Ectodermal cell (in vitro differentiated cells): ENCODE measurements at regions not wholly inside any gene's neighbourhood (a gene's known extent, or its start where the extent isn't known, plus 50 kb on each side); places are given as distances from the start of the nearest gene placed in this dataset.

ENCODE experiments used
- H3K27ac ChIP-seq: 2 replicates; pipeline ENCODE4 v1.7.0; 2013; ENCODE audit warnings: mild to moderate bottlenecking, low read depth, low read length; ENCODE audit not compliant: insufficient read depth, poor library complexity, severe bottlenecking
- H3K27me3 ChIP-seq: 2 replicates; pipeline ENCODE4 v1.7.0; 2013; ENCODE audit warnings: mild to moderate bottlenecking, low read length; ENCODE audit not compliant: insufficient read depth, control insufficient read depth, poor library complexity, severe bottlenecking
- H3K36me3 ChIP-seq: one replicate; pipeline ENCODE4 v1.7.0; 2013; ENCODE audit warnings: low read length; ENCODE audit not compliant: control insufficient read depth, insufficient read depth
- H3K4me1 ChIP-seq: one replicate; pipeline ENCODE4 v1.7.0; 2013; ENCODE audit warnings: low read length; ENCODE audit not compliant: control insufficient read depth, insufficient read depth
- H3K4me3 ChIP-seq: 2 replicates; pipeline ENCODE4 v1.7.0; 2013; ENCODE audit warnings: low read depth, low read length, control low read depth; ENCODE audit not compliant: insufficient read depth
- H3K9me3 ChIP-seq: 2 replicates; pipeline ENCODE4 v1.7.0; 2013; ENCODE audit warnings: mild to moderate bottlenecking, low read length, moderate library complexity; ENCODE audit not compliant: control insufficient read depth
- WGBS, 2 experiments: methylation state at CpG; one replicate each; pipeline ENCODE4 v1.1.7; 2013; ENCODE audit warnings: missing lambda C conversion rate in 2 of 2; 5-methylcytosine and 5-hydroxymethylcytosine counted together

DNA sequence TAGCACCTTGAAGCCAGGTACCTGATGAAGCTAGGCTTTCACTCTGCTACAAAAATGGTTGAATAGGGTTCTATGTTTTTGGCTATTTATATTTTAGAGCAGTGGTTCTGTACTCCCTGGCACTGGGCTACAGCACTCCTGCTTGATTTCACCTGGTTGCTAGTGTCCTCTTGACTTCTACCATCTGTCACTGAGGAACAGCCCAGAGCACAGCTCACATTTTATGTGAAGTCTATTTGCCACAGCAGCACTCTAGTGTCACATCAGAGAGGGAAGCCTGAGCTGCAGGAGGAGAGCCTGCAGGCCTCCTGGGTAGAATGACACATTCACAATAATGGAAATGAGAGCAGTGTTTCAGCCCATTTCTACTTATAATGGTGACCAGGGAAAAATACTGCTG, 184.2 kb downstream of the ZNF486 start:
- H3K4me3 ChIP-seq: no peak overlapping the region
- no peak overlapping the region for H3K27ac ChIP-seq
- H3K9me3 ChIP-seq: no peaks in the 10 kb centered on the region
- no peaks in the 10 kb centered on the region for H3K27me3 ChIP-seq
- no peaks in the 10 kb centered on the region for H3K4me1 ChIP-seq
- H3K36me3 ChIP-seq: no peaks in the 10 kb centered on the region

DNA sequence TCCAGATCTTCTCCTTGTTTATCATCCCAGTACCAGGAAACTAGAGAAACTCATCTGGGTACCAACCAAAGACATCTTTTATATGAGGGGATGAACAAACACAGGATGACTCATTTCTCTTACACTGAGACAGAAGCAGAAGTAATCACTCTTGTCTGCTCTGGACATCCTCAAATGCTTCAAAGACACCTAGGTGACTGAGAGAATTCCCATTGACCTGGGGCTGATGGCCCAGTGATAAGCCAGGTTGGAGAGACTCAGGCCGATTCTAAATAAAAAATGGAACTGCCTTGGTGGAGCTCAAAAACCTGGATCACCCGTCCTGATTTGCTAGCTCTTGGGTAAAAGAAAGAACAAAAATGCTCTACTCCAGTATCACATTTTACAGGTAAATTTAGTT, 182.2 kb downstream of the ZNF486 start:
- 93 to 94% methylated on average over 1 to 2 of the region's 2 CpGs for WGBS, 2 experiments

DNA sequence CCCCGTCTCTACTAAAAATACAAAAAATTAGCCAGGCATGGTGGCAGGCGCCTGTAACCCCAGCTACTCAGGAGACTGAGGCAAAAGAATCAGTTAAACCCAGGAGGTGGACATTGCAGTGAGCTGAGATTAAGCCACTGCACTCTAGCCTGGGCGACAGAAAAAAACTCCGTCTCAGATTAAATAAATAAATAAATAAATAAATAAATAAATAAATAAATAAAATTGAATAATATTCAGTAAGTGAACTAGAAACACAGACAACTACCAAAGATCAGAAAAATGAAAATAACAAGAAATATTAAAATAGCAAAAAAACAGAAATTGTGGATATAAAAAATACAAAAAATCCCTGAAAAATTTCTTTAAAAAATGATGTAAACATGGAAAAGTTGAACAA, 172.4 kb downstream of the ZNF486 start:
- Histone ChIP-seq H3K36me3 (no peaks in the 10 kb centered on the region), H3K27me3 (no peaks in the 10 kb centered on the region), H3K9me3 (no peaks in the 10 kb centered on the region), H3K4me3 (no peak overlapping the region), H3K27ac (no peak overlapping the region), H3K4me1 (no peaks in the 10 kb centered on the region)
- 95% methylated on average over 2 of the region's 4 CpGs for whole genome bisulfite sequencing, 2 experiments

More for the DNA sequence above, 182.2 kb downstream of the ZNF486 start:
- no peaks in the 10 kb centered on the region for H3K9me3 ChIP-seq
- H3K27ac ChIP-seq: no peak overlapping the region
- no peaks in the 10 kb centered on the region for H3K4me1 ChIP-seq
- H3K36me3 ChIP-seq: no peaks in the 10 kb centered on the region
- H3K27me3 ChIP-seq: no peaks in the 10 kb centered on the region
- no peak overlapping the region for H3K4me3 ChIP-seq

DNA sequence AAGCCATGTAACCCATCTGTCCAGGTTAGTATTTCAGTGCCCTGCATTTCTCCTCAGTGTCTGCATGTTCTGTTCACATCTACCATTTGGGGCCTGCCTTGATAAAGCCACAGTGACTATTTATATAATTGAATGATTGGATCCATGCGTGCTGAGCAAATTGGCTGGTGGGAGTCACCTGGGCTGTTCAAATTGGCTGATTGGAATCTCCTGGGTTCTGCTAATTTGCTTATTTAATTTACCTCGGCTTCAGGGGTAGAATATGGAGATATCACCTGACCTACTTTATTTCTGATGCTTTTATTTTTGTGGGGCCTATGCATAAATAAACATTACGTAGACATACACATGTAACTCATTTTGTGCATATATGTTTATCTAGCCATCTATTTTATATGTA, 167.7 kb downstream of the ZNF486 start:
- no peaks in the 10 kb centered on the region for H3K4me1 ChIP-seq
- WGBS, 2 experiments: 98 to 100% methylated on average over 2 of the region's 3 CpGs
- no peaks in the 10 kb centered on the region for H3K27me3 ChIP-seq
- H3K9me3 ChIP-seq: no peaks in the 10 kb centered on the region
- H3K36me3 ChIP-seq: no peaks in the 10 kb centered on the region
- H3K27ac ChIP-seq: no peak overlapping the region
- H3K4me3 ChIP-seq: no peak overlapping the region

DNA sequence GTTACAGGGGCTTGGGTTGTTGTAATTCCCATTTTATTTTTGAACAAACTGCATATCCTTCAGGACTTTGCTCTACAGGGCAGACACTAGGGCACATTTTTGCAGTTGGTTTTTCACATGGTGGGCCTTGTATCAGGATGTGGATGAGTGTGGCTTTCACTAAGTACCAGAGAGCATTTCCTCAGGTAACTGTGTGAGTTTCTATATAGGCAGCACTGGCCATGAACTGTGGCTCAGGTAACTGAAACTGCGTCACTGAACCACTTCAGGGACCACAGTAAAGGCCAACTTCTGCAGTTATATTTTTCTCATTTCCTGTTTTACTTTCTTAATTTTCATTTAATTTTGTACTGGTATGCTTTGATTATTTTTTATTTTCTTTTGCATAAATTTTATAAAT, 166.5 kb downstream of the ZNF486 start:
- no peaks in the 10 kb centered on the region for H3K27me3 ChIP-seq
- H3K27ac ChIP-seq: no peak overlapping the region
- WGBS, 2 experiments: 93 to 100% methylated on average over 1 of the region's 1 CpG

DNA sequence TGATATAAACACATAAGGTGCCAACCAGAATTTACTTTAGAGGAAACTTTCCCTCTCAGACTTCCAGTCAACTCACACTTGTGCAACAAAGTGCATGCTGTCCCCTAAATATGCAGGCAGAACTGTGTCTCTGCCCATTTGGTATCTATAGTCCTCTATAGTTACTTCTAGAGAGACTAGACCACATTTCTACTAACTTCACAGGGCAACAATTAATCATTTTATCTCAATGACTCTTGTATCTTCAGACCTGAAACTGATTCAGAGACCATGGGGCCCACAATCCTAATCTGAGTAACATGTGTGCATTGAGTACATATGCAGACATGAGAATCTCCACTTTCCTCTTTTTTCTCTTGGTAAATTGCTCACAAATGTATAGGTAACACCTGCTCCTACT, 158.1 kb downstream of the ZNF486 start:
- Histone ChIP-seq H3K4me3 (no peak overlapping the region), H3K9me3 (no peaks in the 10 kb centered on the region), H3K36me3 (no peaks in the 10 kb centered on the region), H3K27ac (no peak overlapping the region), H3K27me3 (no peaks in the 10 kb centered on the region), H3K4me1 (no peaks in the 10 kb centered on the region)

More for the DNA sequence above, 166.5 kb downstream of the ZNF486 start:
- Histone ChIP-seq H3K36me3 (no peaks in the 10 kb centered on the region), H3K9me3 (no peaks in the 10 kb centered on the region), H3K4me3 (no peak overlapping the region), H3K4me1 (no peaks in the 10 kb centered on the region)

DNA sequence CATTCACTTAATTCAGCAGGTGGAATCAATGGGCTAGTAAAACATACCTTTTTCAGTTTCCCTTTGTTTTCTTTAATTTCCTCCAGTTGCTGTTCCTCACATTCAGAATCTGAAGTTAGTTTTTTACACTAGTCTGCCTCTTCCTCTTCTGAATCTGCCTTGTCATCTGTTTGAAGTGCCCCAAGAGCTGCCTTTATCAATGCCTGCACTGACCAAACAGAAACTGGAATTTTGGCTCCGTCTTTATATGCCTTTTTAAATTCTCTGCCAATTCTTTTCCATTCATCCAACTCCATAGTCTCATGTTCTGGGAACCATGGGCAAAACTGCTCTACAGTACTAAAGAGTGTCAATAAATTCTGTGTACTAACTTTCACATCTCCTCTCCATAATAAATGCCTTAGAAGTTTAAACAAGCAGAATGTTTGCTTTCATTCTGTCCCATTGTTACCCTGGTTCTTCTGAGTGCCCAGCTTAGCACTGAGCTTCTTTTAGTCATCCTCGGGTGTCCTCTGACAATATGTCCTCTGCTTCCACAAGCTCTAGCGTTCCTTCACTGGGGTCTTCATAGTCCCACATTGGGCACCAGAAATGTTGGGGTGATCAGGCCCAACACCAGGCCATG, 154.2 kb downstream of the ZNF486 start:
- H3K36me3 ChIP-seq: no peaks in the 10 kb centered on the region
- no peaks in the 10 kb centered on the region for H3K9me3 ChIP-seq
- no peak overlapping the region for H3K4me3 ChIP-seq
- H3K27ac ChIP-seq: no peak overlapping the region
- 92 to 94% methylated on average over 3 of the region's 3 CpGs for WGBS, 2 experiments
- H3K27me3 ChIP-seq: no peaks in the 10 kb centered on the region
- H3K4me1 ChIP-seq: no peaks in the 10 kb centered on the region

DNA sequence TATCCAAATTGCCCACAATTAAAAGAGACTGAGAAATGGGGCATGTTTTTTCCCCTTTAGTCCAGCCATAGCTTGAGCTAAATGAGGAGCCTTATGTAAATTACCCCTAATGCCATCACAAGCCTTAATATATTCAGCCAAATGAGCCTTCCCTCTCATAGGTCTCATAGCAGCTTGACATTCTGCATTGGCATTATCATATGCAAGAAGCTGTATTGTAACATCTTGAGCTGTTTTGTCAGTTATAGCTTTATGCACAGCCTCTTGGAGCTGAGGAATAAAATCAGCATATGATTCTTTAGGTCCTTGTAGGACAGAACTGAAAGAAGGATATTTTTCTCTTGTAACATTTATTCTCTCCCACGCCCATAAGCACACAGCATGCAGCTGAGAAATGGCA, 153.2 kb downstream of the ZNF486 start:
- Histone ChIP-seq H3K27ac (no peak overlapping the region), H3K9me3 (no peaks in the 10 kb centered on the region), H3K27me3 (no peaks in the 10 kb centered on the region), H3K4me3 (no peak overlapping the region), H3K36me3 (no peaks in the 10 kb centered on the region), H3K4me1 (no peaks in the 10 kb centered on the region)
- 79 to 100% methylated on average over 1 of the region's 1 CpG for WGBS, 2 experiments

DNA sequence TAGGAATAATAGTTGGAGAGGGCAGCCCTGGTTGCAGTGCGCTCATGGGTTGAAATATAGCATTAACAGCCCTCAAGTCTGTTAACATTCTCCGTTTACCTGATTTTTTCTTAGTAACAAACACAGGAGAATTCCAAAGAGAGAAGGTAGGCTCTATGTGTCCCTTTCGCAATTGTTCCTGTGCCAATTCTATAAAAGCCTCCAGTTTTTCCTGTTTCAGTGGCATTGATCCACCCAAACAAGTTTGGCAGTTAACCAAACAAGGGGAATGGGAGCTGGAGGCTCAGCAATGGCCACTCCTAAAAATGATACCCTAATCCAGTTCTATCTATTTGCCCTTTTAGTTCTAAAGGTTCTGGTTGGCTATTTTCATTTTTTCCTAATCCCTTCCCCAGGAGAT, 151.6 kb downstream of the ZNF486 start:
- H3K4me1 ChIP-seq: no peaks in the 10 kb centered on the region
- H3K4me3 ChIP-seq: no peak overlapping the region
- no peaks in the 10 kb centered on the region for H3K27me3 ChIP-seq
- H3K36me3 ChIP-seq: no peaks in the 10 kb centered on the region
- WGBS, 2 experiments: 87 to 97% methylated on average over 3 of the region's 3 CpGs
- H3K9me3 ChIP-seq: no peaks in the 10 kb centered on the region
- H3K27ac ChIP-seq: no peak overlapping the region

DNA sequence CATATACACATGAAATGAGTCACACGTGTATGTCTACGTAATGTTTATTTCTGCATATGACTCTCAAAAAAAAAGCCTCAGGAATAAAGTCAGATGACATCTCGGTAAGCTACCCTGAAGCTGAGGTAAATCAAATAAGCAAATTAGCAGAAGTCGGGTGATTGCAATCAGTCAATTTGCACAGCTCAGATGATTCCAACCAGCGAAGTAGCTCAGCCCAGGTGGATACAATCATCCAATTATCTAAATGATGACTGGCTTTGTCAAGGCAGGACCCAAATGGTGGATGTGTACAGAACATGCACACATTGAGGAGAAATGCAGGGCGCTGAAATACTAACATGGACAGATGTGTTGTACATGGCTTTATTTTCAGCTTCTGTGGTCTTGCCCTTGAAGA, 148.5 kb downstream of the ZNF486 start:
- no peaks in the 10 kb centered on the region for H3K27me3 ChIP-seq
- 93 to 95% methylated on average over 6 of the region's 6 CpGs for WGBS, 2 experiments
- H3K27ac ChIP-seq: no peak overlapping the region
- no peaks in the 10 kb centered on the region for H3K9me3 ChIP-seq
- no peak overlapping the region for H3K4me3 ChIP-seq
- no peaks in the 10 kb centered on the region for H3K4me1 ChIP-seq
- H3K36me3 ChIP-seq: no peaks in the 10 kb centered on the region

DNA sequence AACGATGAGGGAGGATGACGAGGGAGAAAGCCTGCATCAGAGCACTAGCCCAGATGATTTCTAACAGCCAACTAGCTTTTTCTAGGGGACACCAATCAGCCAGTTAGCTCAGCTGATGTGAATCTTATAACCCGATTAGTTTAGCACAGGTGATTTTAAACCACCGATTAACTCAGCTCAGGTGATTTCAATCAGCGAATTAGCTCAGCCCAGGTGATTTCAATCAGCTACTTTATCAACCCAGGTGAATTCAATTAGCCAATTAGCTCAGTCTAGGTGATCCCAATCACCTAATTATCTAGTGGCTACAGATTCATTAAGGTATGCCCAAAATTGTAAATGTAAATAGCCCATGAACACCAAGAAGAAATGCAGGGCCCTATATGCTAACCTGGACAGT, 146.9 kb downstream of the ZNF486 start:
- WGBS, 2 experiments: 92 to 93% methylated on average over 5 of the region's 5 CpGs
- no peak overlapping the region for H3K27ac ChIP-seq
- H3K4me1 ChIP-seq: no peaks in the 10 kb centered on the region
- H3K36me3 ChIP-seq: no peaks in the 10 kb centered on the region
- H3K4me3 ChIP-seq: no peak overlapping the region
- H3K27me3 ChIP-seq: no peaks in the 10 kb centered on the region
- no peaks in the 10 kb centered on the region for H3K9me3 ChIP-seq
